ENCODE measurements at regions not wholly inside any gene's neighbourhood (a gene's known extent, or its start where the extent isn't known, plus 50 kb on each side); places are given as distances from the start of the nearest gene placed in this dataset.

DNA sequence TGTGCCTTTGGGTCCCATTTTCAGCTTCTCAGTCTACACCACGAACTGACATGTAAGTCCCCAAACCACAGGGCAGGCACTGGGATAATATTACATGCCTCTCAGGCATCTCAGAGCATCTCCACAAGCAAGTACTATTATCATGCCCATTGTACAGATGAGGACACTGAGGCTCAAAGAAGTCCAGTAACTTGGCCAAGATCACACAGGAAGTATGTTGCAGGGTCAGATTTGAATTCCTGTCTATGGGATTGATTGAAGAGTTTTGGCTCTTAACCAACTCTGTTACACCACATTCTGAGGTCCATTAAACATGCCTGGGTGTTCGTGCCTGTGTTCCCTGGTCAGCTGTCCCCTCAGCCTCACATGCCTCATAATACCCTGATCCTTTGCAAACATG lies 319.8 kb downstream of the FOXO1 start:
- TF ChIP-seq POLR2A (IDR thresholded peaks at IDR 0.05) (no peak), CTCF (IDR thresholded peaks at IDR 0.05) (no peak), POLR2AphosphoS5 (IDR thresholded peaks at IDR 0.05) (no peak)

Measured in breast epithelium (tissue), 3 donors.